Stomach (tissue), 8 donors: ENCODE measurements at regions not wholly inside any gene's neighbourhood (a gene's known extent, or its start where the extent isn't known, plus 50 kb on each side); places are given as distances from the start of the nearest gene placed in this dataset.

ENCODE experiments used
- DNase-seq, 2 donors: peaks; one replicate each; pipeline versions ENCODE4 v3.0.0 to v3.0.0-alpha.2; 2013 to 2019
- H3K27ac ChIP-seq, 5 donors: fragments of 200-600 bp in 4 of 5; sonication (generic) in 4 of 5; one replicate each; pipeline ENCODE4 v1.5.1; 2013 to 2019; ENCODE audit warnings: mild to moderate bottlenecking in 1 of 5, moderate library complexity in 1 of 5
- H3K27me3 ChIP-seq, 3 donors: fragments of 200-600 bp; sonication (generic); one replicate each; pipeline ENCODE4 v1.5.1; 2017 to 2019; ENCODE audit warnings: mixed run types in 1 of 3
- H3K36me3 ChIP-seq, 4 donors: fragments of 200-600 bp; sonication (generic); 1 replicate in 3 of 4; 2 replicates in 1 of 4; pipeline ENCODE4 v1.5.1; 2016 to 2019
- H3K4me1 ChIP-seq, 4 donors: fragments of 200-600 bp; sonication (generic); one replicate each; pipeline ENCODE4 v1.5.1; 2016 to 2019
- H3K4me3 ChIP-seq, 4 donors: fragments of 200-600 bp; sonication (generic) in 3 of 4; one replicate each; pipeline ENCODE4 v1.5.1; 2016 to 2019; ENCODE audit warnings: mild to moderate bottlenecking in 1 of 4
- H3K9me3 ChIP-seq, 4 donors: fragments of 200-600 bp; sonication (generic); one replicate each; pipeline ENCODE4 v1.5.1; 2016 to 2019
- EP300 ChIP-seq: sonication (generic); formaldehyde crosslinking; IDR thresholded peaks from one replicate; pipeline ENCODE4 v1.6.1; 2017; ENCODE audit warnings: antibody characterized with exemption
- POLR2A ChIP-seq, 4 donors: fragments of 450-650 bp; IDR thresholded peaks; one replicate each; pipeline ENCODE4 v1.6.1; 2016; ENCODE audit warnings: antibody characterized with exemption in 4 of 4, control low read depth in 2 of 4, mild to moderate bottlenecking in 1 of 4, moderate library complexity in 1 of 4
- POLR2AphosphoS5 ChIP-seq, 3 donors: sonication (generic); formaldehyde crosslinking; IDR thresholded peaks; one replicate each; pipeline ENCODE4 v1.6.1; 2016; ENCODE audit warnings: antibody characterized with exemption in 3 of 3
- WGBS, 5 donors: extraction: QIAGEN DNeasy Blood & Tissue Kit in 3 of 5; methylation state at CpG; one replicate each; pipeline versions ENCODE4 v1.1.5 to v1.1.7; 2013 to 2018; 5-methylcytosine and 5-hydroxymethylcytosine counted together
- intact Hi-C: fragments of 100-400 bp; cut with DNase I; formaldehyde crosslinking; loops from one replicate; pipeline ENCODE4 v1.15.1; 2023; ENCODE audit warnings: low total_unique reads
- TF ChIP-seq, protein P1 (sequence below), 7 experiments: fragments of 450-650 bp in 4 of 7; fragments of 200-600 bp in 3 of 7; sonication (generic) in 3 of 7; IDR thresholded peaks; one replicate each; pipeline ENCODE4 v1.5.1; 2016 to 2019; ENCODE audit warnings: antibody characterized with exemption in 7 of 7, control low read depth in 2 of 7, mild to moderate bottlenecking in 1 of 7
- donor health status: healthy with polysubstance abuse.
- donor health status: Bipolar disorder and iron deficiency.
- donor health status: healthy.

DNA sequence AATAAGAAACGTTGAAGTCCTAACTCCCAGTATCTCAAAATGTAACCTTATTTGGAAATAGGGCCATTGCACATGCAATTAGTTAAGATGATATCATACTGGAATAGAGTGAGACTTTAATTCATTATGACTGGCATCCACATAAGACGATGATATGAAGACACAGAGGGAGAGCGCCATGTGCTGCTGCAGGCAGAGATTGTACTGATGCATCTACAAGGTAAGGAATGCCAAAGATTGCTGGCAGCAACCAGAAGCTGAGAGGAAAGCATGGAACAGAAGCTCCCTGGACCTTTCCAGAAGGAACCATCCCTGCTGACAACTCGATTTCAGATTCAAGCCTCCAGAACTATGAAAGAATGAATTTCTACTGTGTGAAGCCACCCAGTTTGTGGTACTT is 697.0 kb upstream of the INTU start:
- no peaks in the 10 kb centered on the region for H3K36me3 ChIP-seq
- H3K27ac ChIP-seq, result no peak overlapping the region
- no peak for TF ChIP-seq POLR2AphosphoS5 (IDR thresholded peaks at IDR 0.05)
- no peak for TF ChIP-seq EP300
- no peak for TF ChIP-seq POLR2A (IDR thresholded peaks at IDR 0.05)
- TF ChIP-seq, protein P1, sequence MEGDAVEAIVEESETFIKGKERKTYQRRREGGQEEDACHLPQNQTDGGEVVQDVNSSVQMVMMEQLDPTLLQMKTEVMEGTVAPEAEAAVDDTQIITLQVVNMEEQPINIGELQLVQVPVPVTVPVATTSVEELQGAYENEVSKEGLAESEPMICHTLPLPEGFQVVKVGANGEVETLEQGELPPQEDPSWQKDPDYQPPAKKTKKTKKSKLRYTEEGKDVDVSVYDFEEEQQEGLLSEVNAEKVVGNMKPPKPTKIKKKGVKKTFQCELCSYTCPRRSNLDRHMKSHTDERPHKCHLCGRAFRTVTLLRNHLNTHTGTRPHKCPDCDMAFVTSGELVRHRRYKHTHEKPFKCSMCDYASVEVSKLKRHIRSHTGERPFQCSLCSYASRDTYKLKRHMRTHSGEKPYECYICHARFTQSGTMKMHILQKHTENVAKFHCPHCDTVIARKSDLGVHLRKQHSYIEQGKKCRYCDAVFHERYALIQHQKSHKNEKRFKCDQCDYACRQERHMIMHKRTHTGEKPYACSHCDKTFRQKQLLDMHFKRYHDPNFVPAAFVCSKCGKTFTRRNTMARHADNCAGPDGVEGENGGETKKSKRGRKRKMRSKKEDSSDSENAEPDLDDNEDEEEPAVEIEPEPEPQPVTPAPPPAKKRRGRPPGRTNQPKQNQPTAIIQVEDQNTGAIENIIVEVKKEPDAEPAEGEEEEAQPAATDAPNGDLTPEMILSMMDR (IDR thresholded peaks at IDR 0.05), result no peak
- H3K4me3 ChIP-seq, result no peak overlapping the region
- intact Hi-C loops, result no loop called here
- WGBS, 5 donors, result 77 to 88% (median 86%) methylated on average over 4 of the region's 4 CpGs
- no peaks in the 10 kb centered on the region for H3K4me1 ChIP-seq
- H3K27me3 ChIP-seq, result no peaks in the 10 kb centered on the region
- no peak for DNase-seq
- no peaks in the 10 kb centered on the region for H3K9me3 ChIP-seq

DNA sequence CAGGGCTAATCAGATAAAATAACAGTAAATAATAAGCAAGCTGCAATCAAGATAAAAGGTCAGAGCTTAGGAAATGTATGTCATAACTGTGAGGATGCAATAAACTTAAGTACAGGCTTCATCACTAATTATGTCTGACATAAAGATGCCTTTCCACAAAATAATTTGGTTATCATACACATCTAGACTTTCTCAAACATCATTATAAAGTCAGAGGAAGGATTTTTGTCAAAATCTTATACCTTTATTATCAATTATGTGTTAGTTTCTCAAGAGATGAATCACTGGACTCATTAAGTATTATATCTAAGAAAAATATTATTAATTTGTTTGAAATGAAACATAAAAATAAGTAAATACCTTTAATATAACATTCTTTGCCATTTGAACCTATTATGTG is 695.4 kb upstream of the INTU start:
- no peaks in the 10 kb centered on the region for H3K9me3 ChIP-seq
- no peak for DNase-seq
- H3K4me3 ChIP-seq, result no peak overlapping the region
- no peaks in the 10 kb centered on the region for H3K27me3 ChIP-seq
- no peaks in the 10 kb centered on the region for H3K4me1 ChIP-seq
- TF ChIP-seq POLR2A (IDR thresholded peaks at IDR 0.05) (no peak), EP300 (no peak), POLR2AphosphoS5 (IDR thresholded peaks at IDR 0.05) (no peak)
- TF ChIP-seq, protein P1 (IDR thresholded peaks at IDR 0.05), result no peak
- intact Hi-C loops, result no loop called here
- no peaks in the 10 kb centered on the region for H3K36me3 ChIP-seq
- H3K27ac ChIP-seq, result no peak overlapping the region

DNA sequence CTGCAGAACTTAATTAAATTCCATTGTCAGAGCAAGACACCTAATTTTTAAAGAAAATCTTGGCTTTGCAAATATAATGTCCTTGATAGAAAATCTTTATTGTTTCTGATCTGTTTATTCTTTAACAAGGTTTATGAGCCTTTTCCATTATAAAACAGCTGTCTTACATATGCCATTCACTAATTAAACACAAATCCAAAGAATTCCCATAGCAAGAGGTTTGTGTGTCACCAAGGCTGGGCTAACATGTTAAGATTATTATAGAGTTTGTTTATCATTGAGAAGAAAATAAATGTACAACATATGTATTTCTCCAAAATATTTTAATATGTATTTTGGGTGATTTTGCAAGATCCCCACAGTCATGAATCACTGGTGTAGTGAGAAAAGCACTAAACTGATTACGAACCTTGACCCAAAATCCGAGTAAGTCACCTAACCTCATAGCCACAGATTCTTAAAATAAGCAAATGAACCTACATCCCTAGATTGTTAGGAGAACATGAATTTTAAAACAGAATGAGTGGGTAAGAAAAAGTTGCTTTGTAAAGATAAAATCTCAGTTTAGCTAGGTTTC is 694.8 kb upstream of the INTU start:
- no peaks in the 10 kb centered on the region for H3K4me1 ChIP-seq
- TF ChIP-seq POLR2AphosphoS5 (IDR thresholded peaks at IDR 0.05) (no peak), POLR2A (IDR thresholded peaks at IDR 0.05) (no peak), EP300 (no peak)
- TF ChIP-seq, protein P1 (IDR thresholded peaks at IDR 0.05), result no peak
- H3K36me3 ChIP-seq, result no peaks in the 10 kb centered on the region
- 75 to 89% (median 81%) methylated on average over 2 of the region's 2 CpGs for WGBS, 5 donors
- intact Hi-C loops, result no loop called here
- no peak overlapping the region for H3K4me3 ChIP-seq
- DNase-seq, result no peak
- no peaks in the 10 kb centered on the region for H3K27me3 ChIP-seq
- H3K27ac ChIP-seq, result no peak overlapping the region
- no peaks in the 10 kb centered on the region for H3K9me3 ChIP-seq

DNA sequence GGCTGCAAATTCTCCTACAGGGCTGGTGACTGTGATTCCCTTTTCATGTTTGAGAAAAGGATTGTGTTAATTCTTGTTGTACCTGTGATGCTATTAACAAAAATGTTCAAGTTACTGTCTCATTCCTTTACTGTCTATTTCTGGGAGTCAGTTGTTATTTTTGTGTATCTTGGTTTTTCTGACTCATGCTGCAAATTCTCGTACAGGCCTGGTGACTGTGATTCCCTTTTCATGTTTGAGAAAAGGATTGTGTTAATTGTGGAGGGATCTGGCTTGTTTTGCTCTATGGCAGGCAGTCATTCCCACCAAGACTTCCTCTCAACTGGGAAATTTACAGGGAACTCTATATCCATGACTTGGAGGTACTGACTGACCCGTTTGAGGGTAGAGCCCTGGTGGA is 693.4 kb upstream of the INTU start:
- TF ChIP-seq EP300, result no peak
- TF ChIP-seq POLR2AphosphoS5 (IDR thresholded peaks at IDR 0.05), result no peak
- no peak for TF ChIP-seq POLR2A (IDR thresholded peaks at IDR 0.05)
- TF ChIP-seq, protein P1 (IDR thresholded peaks at IDR 0.05), result no peak
- intact Hi-C loops, result no loop called here
- H3K4me3 ChIP-seq, result no peak overlapping the region
- 39 to 48% (median 44%) methylated on average over 2 of the region's 2 CpGs for WGBS, 5 donors
- H3K27me3 ChIP-seq, result no peaks in the 10 kb centered on the region
- H3K36me3 ChIP-seq, result no peaks in the 10 kb centered on the region
- H3K9me3 ChIP-seq, result no peaks in the 10 kb centered on the region
- H3K4me1 ChIP-seq, result no peaks in the 10 kb centered on the region
- no peak overlapping the region for H3K27ac ChIP-seq
- DNase-seq, result no peak
